Aorta (tissue), 5 donors: ENCODE measurements at regions not wholly inside any gene's neighbourhood (a gene's known extent, or its start where the extent isn't known, plus 50 kb on each side); places are given as distances from the start of the nearest gene placed in this dataset.

Experiments used
- ATAC-seq: fragments of 200-7000 bp; cut with Tn5 transposase; one replicate; pipeline ENCODE4 v1.9.1; 2022; ENCODE audit warnings: moderate library complexity; ENCODE audit not compliant: low FRiP score
- DNase-seq, 2 donors: peaks; one replicate each; pipeline ENCODE4 v3.0.0-alpha.2; 2020
- H3K27ac ChIP-seq, 2 donors: one replicate each; pipeline ENCODE4 v1.5.1; 2013; ENCODE audit warnings: low read length in 2 of 2, mild to moderate bottlenecking in 2 of 2, moderate library complexity in 2 of 2, control low read depth in 1 of 2, inconsistent platforms in 1 of 2, low read depth in 1 of 2
- H3K27me3 ChIP-seq, 2 donors: one replicate each; pipeline ENCODE4 v1.6.1; 2013; ENCODE audit warnings: control low read depth in 1 of 2, low read length in 1 of 2, mild to moderate bottlenecking in 1 of 2, moderate library complexity in 1 of 2; ENCODE audit not compliant: insufficient read depth in 2 of 2, control insufficient read depth in 1 of 2
- H3K36me3 ChIP-seq, 2 donors: one replicate each; pipeline ENCODE4 v1.6.1; 2013; ENCODE audit warnings: control low read depth in 1 of 2, low read length in 1 of 2, mild to moderate bottlenecking in 1 of 2; ENCODE audit not compliant: insufficient read depth in 2 of 2, control insufficient read depth in 1 of 2
- H3K4me1 ChIP-seq, 2 donors: one replicate each; pipeline ENCODE4 v1.6.1; 2013; ENCODE audit warnings: low read length in 2 of 2, control low read depth in 1 of 2, mild to moderate bottlenecking in 1 of 2, moderate library complexity in 1 of 2; ENCODE audit not compliant: insufficient read depth in 2 of 2, control insufficient read depth in 1 of 2
- H3K4me3 ChIP-seq, 2 donors: one replicate each; pipeline ENCODE4 v1.5.1; 2013; ENCODE audit warnings: low read length in 2 of 2, control low read depth in 1 of 2, mild to moderate bottlenecking in 1 of 2
- H3K9me3 ChIP-seq: one replicate; pipeline ENCODE4 v1.6.1; 2013; ENCODE audit warnings: mild to moderate bottlenecking, low read length; ENCODE audit not compliant: control insufficient read depth
- WGBS, 2 donors: extraction: QIAGEN DNeasy Blood & Tissue Kit; methylation state at CpG; one replicate each; pipeline ENCODE4 v1.1.7; 2013; 5-methylcytosine and 5-hydroxymethylcytosine counted together
- intact Hi-C, 2 donors: fragments of 100-400 bp; cut with DNase I; formaldehyde crosslinking; loops; one replicate each; pipeline versions ENCODE4 v1.14.2 to v1.15.0; 2022
- donor health status: healthy with polysubstance abuse.
- donor health status: Bipolar disorder and iron deficiency.
- donor health status: DM: no; HTN: no; CAD: no.
- donor health status: DM: no; HTN: no; CAD: no.
- donor health status: DM: yes; HTN: yes; CAD: no.

- H3K9me3 ChIP-seq: no peaks in the 10 kb centered on the region
- no peaks in the 10 kb centered on the region for H3K27me3 ChIP-seq
- no peaks in the 10 kb centered on the region for H3K36me3 ChIP-seq
- no peak overlapping the region for H3K27ac ChIP-seq
- intact Hi-C loops: no loop called here
- no peak overlapping the region for H3K4me3 ChIP-seq
- no peaks in the 10 kb centered on the region for H3K4me1 ChIP-seq
- 12 to 30% methylated on average over 2 of the region's 2 CpGs for WGBS, 2 donors
- no peak for ATAC-seq
- DNase-seq: no peak
Measured at GRCh38 chr4:116796022-116796421, 289.4 kb downstream of the TRAM1L1 start.

- 91 to 95% methylated on average over 2 of the region's 2 CpGs for WGBS, 2 donors
- ATAC-seq: peak; percentile 15
Measured at GRCh38 chr4:116788723-116789122, 296.7 kb downstream of the TRAM1L1 start.

GRCh38 chr4:116755051-116755450, 330.3 kb downstream of the TRAM1L1 start:
- Histone ChIP-seq H3K36me3 (no peaks in the 10 kb centered on the region), H3K4me1 (no peaks in the 10 kb centered on the region), H3K27me3 (no peaks in the 10 kb centered on the region), H3K27ac (no peak overlapping the region), H3K4me3 (no peak overlapping the region), H3K9me3 (no peaks in the 10 kb centered on the region)
- DNase-seq (no peak), ATAC-seq (no peak)
- intact Hi-C loops: no loop called here
- WGBS, 2 donors: 74 to 80% methylated on average over 1 of the region's 1 CpG

More at GRCh38 chr4:116788723-116789122, 296.7 kb downstream of the TRAM1L1 start:
- DNase-seq: no peak
- no peak overlapping the region for H3K27ac ChIP-seq
- no peak overlapping the region for H3K4me3 ChIP-seq
- no peaks in the 10 kb centered on the region for H3K27me3 ChIP-seq
- H3K4me1 ChIP-seq: no peaks in the 10 kb centered on the region
- intact Hi-C loops: no loop called here
- H3K9me3 ChIP-seq: no peaks in the 10 kb centered on the region
- no peaks in the 10 kb centered on the region for H3K36me3 ChIP-seq

GRCh38 chr4:116752027-116752426, 333.3 kb downstream of the TRAM1L1 start:
- no peaks in the 10 kb centered on the region for H3K4me1 ChIP-seq
- H3K36me3 ChIP-seq: no peaks in the 10 kb centered on the region
- H3K27me3 ChIP-seq: no peaks in the 10 kb centered on the region
- intact Hi-C loops: no loop called here
- H3K9me3 ChIP-seq: no peaks in the 10 kb centered on the region
- H3K4me3 ChIP-seq: no peak overlapping the region
- no peak for ATAC-seq
- H3K27ac ChIP-seq: no peak overlapping the region
- DNase-seq: no peak
- WGBS, 2 donors: 59 to 65% methylated on average over 2 of the region's 2 CpGs

- Histone ChIP-seq H3K27ac (no peak overlapping the region), H3K9me3 (no peaks in the 10 kb centered on the region), H3K36me3 (no peaks in the 10 kb centered on the region), H3K27me3 (no peaks in the 10 kb centered on the region), H3K4me3 (no peak overlapping the region), H3K4me1 (no peaks in the 10 kb centered on the region)
- ATAC-seq (no peak), DNase-seq (no peak)
- intact Hi-C loops: no loop called here
- WGBS, 2 donors: 81 to 84% methylated on average over 1 of the region's 1 CpG
Measured at GRCh38 chr4:116736756-116737155, 348.6 kb downstream of the TRAM1L1 start.

- no peak overlapping the region for H3K4me3 ChIP-seq
- DNase-seq (no peak), ATAC-seq (no peak)
- H3K27me3 ChIP-seq: no peaks in the 10 kb centered on the region
- no peaks in the 10 kb centered on the region for H3K36me3 ChIP-seq
- H3K4me1 ChIP-seq: no peaks in the 10 kb centered on the region
- no peaks in the 10 kb centered on the region for H3K9me3 ChIP-seq
- intact Hi-C loops: no loop called here
- WGBS, 2 donors: 44 to 49% methylated on average over 2 of the region's 2 CpGs
- no peak overlapping the region for H3K27ac ChIP-seq
Measured at GRCh38 chr4:116734178-116734577, 351.2 kb downstream of the TRAM1L1 start.

GRCh38 chr4:116733370-116733769, 352.0 kb downstream of the TRAM1L1 start:
- 83 to 85% methylated on average over 4 of the region's 4 CpGs for WGBS, 2 donors

GRCh38 chr4:116726523-116726922, 358.9 kb downstream of the TRAM1L1 start:
- Histone ChIP-seq H3K4me1 (no peaks in the 10 kb centered on the region), H3K27ac (no peak overlapping the region), H3K36me3 (no peaks in the 10 kb centered on the region), H3K4me3 (no peak overlapping the region), H3K9me3 (no peaks in the 10 kb centered on the region), H3K27me3 (no peaks in the 10 kb centered on the region)
- DNase-seq (no peak), ATAC-seq (no peak)
- intact Hi-C loops: no loop called here

More at GRCh38 chr4:116733370-116733769, 352.0 kb downstream of the TRAM1L1 start:
- intact Hi-C loops: no loop called here
- Histone ChIP-seq H3K27me3 (no peaks in the 10 kb centered on the region), H3K36me3 (no peaks in the 10 kb centered on the region), H3K27ac (no peak overlapping the region), H3K9me3 (no peaks in the 10 kb centered on the region), H3K4me3 (no peak overlapping the region), H3K4me1 (no peaks in the 10 kb centered on the region)
- DNase-seq (no peak), ATAC-seq (no peak)

- Histone ChIP-seq H3K4me1 (no peaks in the 10 kb centered on the region), H3K4me3 (no peak overlapping the region), H3K27me3 (no peaks in the 10 kb centered on the region), H3K27ac (no peak overlapping the region), H3K36me3 (no peaks in the 10 kb centered on the region), H3K9me3 (no peaks in the 10 kb centered on the region)
- DNase-seq: no peak
- WGBS, 2 donors: 92 to 94% methylated on average over 3 of the region's 3 CpGs
- ATAC-seq: no peak
- intact Hi-C loops: no loop called here
Measured at GRCh38 chr4:116724249-116724648, 361.1 kb downstream of the TRAM1L1 start.
